ENCODE measurements at regions not wholly inside any gene's neighbourhood (a gene's known extent, or its start where the extent isn't known, plus 50 kb on each side); places are given as distances from the start of the nearest gene placed in this dataset.

GRCh38 chr5:29309359-29309758 is 1884.1 kb upstream of the CDH6 start:
- DNase-seq (ENCODE audit: low spot score) (no peak), ATAC-seq (ENCODE audit: insufficient number of reproducible peaks, low FRiP score, low read depth) (no peak)
- H3K9me3 ChIP-seq = no peaks in the 10 kb centered on the region
- no peak for TF ChIP-seq CTCF (IDR thresholded peaks at IDR 0.05)
- no peaks in the 10 kb centered on the region for H3K27me3 ChIP-seq (replicated peaks; ENCODE audit: insufficient read depth)
- no peak overlapping the region for H3K27ac ChIP-seq
- no peak overlapping the region for H3K4me3 ChIP-seq
- H3K36me3 ChIP-seq = no peaks in the 10 kb centered on the region
- no peaks in the 10 kb centered on the region for H3K4me1 ChIP-seq (ENCODE audit: control insufficient read depth in 1 of 2, low read depth in 2 of 2)

GRCh38 chr5:29307478-29307877 is 1886.0 kb upstream of the CDH6 start:
- ATAC-seq (ENCODE audit: insufficient number of reproducible peaks, low FRiP score, low read depth) = no peak
- no peak overlapping the region for H3K27ac ChIP-seq
- no peak for DNase-seq (ENCODE audit: low spot score)
- H3K36me3 ChIP-seq = no peaks in the 10 kb centered on the region
- H3K27me3 ChIP-seq (replicated peaks; ENCODE audit: insufficient read depth) = no peaks in the 10 kb centered on the region
- no peak for TF ChIP-seq CTCF (IDR thresholded peaks at IDR 0.05)
- no peaks in the 10 kb centered on the region for H3K9me3 ChIP-seq
- H3K4me3 ChIP-seq = no peak overlapping the region
- no peaks in the 10 kb centered on the region for H3K4me1 ChIP-seq (ENCODE audit: control insufficient read depth in 1 of 2, low read depth in 2 of 2)

GRCh38 chr5:29304545-29304944 is 1888.9 kb upstream of the CDH6 start:
- ATAC-seq (ENCODE audit: insufficient number of reproducible peaks, low FRiP score, low read depth) = no peak
- H3K36me3 ChIP-seq = no peaks in the 10 kb centered on the region
- TF ChIP-seq CTCF (IDR thresholded peaks at IDR 0.05) = no peak
- H3K9me3 ChIP-seq = no peaks in the 10 kb centered on the region
- no peaks in the 10 kb centered on the region for H3K4me1 ChIP-seq (ENCODE audit: control insufficient read depth in 1 of 2, low read depth in 2 of 2)
- DNase-seq (ENCODE audit: low spot score) = no peak
- H3K27me3 ChIP-seq (replicated peaks; ENCODE audit: insufficient read depth) = no peaks in the 10 kb centered on the region
- no peak overlapping the region for H3K27ac ChIP-seq
- H3K4me3 ChIP-seq = no peak overlapping the region

- H3K27me3 ChIP-seq (replicated peaks; ENCODE audit: insufficient read depth) = no peaks in the 10 kb centered on the region
- H3K27ac ChIP-seq = no peak overlapping the region
- no peaks in the 10 kb centered on the region for H3K9me3 ChIP-seq
- DNase-seq (ENCODE audit: low spot score) (no peak), ATAC-seq (ENCODE audit: insufficient number of reproducible peaks, low FRiP score, low read depth) (no peak)
- TF ChIP-seq CTCF (IDR thresholded peaks at IDR 0.05) = no peak
- no peak overlapping the region for H3K4me3 ChIP-seq
- no peaks in the 10 kb centered on the region for H3K4me1 ChIP-seq (ENCODE audit: control insufficient read depth in 1 of 2, low read depth in 2 of 2)
- no peaks in the 10 kb centered on the region for H3K36me3 ChIP-seq
Observed at GRCh38 chr5:29296548-29296947, 1896.9 kb upstream of the CDH6 start.

- Histone ChIP-seq H3K4me1 (ENCODE audit: control insufficient read depth in 1 of 2, low read depth in 2 of 2) (no peaks in the 10 kb centered on the region), H3K27me3 (replicated peaks; ENCODE audit: insufficient read depth) (no peaks in the 10 kb centered on the region), H3K4me3 (no peak overlapping the region), H3K9me3 (no peaks in the 10 kb centered on the region), H3K36me3 (no peaks in the 10 kb centered on the region), H3K27ac (no peak overlapping the region)
- no peak for TF ChIP-seq CTCF (IDR thresholded peaks at IDR 0.05)
- DNase-seq (ENCODE audit: low spot score) (no peak), ATAC-seq (ENCODE audit: insufficient number of reproducible peaks, low FRiP score, low read depth) (no peak)
Observed at GRCh38 chr5:29277642-29278041, 1915.8 kb upstream of the CDH6 start.
